ENCODE measurements at regions not wholly inside any gene's neighbourhood (a gene's known extent, or its start where the extent isn't known, plus 50 kb on each side); places are given as distances from the start of the nearest gene placed in this dataset.

DNA sequence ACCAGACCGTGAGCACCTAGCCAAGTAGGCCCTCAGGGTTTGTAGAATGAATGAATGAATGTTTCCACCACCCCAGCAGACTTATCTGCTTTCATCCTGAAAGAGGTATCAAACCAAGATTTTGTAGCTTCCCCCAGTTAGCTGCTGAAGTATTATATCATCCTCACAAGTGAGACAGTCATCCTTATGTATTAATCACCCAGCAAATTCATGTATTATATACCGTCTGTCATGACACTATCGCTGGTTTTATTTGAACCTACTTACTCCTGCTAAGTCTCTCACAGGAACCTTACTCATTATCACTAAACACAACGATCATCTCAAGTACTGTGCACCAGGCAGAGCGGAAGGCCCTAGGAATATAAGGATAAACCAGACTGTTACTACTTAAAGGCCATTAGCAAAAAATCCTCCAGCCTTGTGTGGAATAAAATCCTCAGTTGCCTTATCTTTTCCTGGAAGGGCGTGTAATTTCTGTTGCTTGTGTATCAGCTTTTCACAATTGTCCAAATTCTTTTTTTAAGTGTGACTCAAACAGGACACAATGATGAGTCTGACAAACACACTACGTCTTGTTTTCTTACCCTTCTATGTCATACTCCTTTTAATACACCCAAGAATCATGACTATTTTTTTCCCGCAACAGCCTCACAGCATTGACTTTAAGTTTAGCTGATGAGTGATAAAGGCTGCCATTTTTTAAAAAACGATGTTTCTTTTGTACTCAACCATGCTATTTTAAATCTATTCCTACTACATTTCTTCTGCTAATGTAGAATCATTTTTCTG is 176.1 kb upstream of the KLF14 start:
- 79% methylated on average over 9 of the region's 9 CpGs for WGBS
- no peak for DNase-seq (ENCODE audit: extremely low spot score)
- Histone ChIP-seq H3K27me3 (no peaks in the 10 kb centered on the region), H3K9me3 (no peaks in the 10 kb centered on the region), H3K4me3 (peak overlapping the region in 1 of 4 donors; percentile 1), H3K27ac (replicated peaks in 1 of 4) (peak overlapping the region in 1 of 4 donors; percentile 14), H3K36me3 (peaks cover 0 to 16% (median 0%) of the 10 kb centered on the region in 4 donors), H3K4me1 (peaks cover 40 to 70% (median 64%) of the 10 kb centered on the region in 4 donors)
- TF ChIP-seq, protein P1, sequence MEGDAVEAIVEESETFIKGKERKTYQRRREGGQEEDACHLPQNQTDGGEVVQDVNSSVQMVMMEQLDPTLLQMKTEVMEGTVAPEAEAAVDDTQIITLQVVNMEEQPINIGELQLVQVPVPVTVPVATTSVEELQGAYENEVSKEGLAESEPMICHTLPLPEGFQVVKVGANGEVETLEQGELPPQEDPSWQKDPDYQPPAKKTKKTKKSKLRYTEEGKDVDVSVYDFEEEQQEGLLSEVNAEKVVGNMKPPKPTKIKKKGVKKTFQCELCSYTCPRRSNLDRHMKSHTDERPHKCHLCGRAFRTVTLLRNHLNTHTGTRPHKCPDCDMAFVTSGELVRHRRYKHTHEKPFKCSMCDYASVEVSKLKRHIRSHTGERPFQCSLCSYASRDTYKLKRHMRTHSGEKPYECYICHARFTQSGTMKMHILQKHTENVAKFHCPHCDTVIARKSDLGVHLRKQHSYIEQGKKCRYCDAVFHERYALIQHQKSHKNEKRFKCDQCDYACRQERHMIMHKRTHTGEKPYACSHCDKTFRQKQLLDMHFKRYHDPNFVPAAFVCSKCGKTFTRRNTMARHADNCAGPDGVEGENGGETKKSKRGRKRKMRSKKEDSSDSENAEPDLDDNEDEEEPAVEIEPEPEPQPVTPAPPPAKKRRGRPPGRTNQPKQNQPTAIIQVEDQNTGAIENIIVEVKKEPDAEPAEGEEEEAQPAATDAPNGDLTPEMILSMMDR (IDR thresholded peaks at IDR 0.05): no peak
- TF ChIP-seq POLR2A (IDR thresholded peaks at IDR 0.05; ENCODE audit: low read depth) (no peak), POLR2AphosphoS5 (IDR thresholded peaks at IDR 0.05) (no peak), EP300 (IDR thresholded peaks at IDR 0.05) (no peak)
- intact Hi-C loops (cut with DNase I): no loop called here

DNA sequence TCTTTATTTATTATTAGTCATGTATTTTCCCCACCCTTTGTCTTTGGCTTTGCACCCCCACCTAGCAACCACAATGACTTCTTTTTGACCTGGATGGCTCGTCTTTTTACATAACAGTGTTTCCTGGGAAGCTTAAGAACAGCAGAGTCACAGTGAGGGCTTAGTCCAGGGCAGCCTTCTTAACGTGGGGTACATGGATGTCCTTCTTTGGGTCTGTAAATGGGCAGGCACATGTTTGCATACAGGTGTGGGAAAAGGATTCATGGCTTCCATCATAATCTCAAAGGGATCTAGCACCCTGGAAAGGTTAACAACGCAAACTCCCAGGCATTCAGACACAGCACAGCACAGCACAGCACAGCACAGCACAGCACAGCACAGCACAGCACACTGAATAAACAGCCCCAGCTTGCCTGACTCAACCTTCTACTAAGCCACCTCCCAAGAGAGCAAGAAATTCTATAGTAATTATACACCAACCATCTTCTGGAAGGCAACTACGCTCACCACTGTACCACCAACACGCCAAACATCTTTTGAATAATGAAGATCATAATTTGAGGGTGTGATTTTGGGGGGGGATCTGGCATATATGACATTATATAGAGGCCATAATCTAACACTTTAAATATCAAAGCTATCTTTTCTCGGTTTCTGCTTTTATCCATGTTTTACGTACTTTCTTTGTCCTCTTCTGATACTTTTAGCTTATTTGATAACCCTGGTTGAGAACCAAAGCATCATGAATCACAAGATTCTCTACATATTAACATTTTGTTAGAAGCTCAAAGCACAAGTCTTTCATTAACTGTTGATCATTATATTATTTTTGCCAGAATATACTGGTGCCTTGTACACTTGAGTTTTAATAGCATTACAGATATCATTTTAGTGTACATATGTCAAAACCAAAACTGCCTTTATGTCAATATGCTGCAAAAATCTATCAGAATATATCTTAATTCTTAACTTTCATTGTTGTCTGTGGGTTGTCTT is 177.2 kb upstream of the KLF14 start:
- H3K36me3 ChIP-seq: peaks cover 0 to 9% (median 0%) of the 10 kb centered on the region in 4 donors
- TF ChIP-seq, protein P1 (IDR thresholded peaks at IDR 0.05): no peak
- TF ChIP-seq EP300 (IDR thresholded peaks at IDR 0.05): no peak
- TF ChIP-seq POLR2AphosphoS5 (IDR thresholded peaks at IDR 0.05): no peak
- no peak for TF ChIP-seq POLR2A (IDR thresholded peaks at IDR 0.05; ENCODE audit: low read depth)
- intact Hi-C loops (cut with DNase I): no loop called here
- WGBS: 71% methylated on average over 7 of the region's 7 CpGs
- peak overlapping the region; percentile 45 to 61 (median 54) for H3K4me3 ChIP-seq
- H3K4me1 ChIP-seq: peaks cover 50 to 75% (median 67%) of the 10 kb centered on the region in 4 donors
- no peaks in the 10 kb centered on the region for H3K9me3 ChIP-seq
- DNase-seq (ENCODE audit: extremely low spot score): no peak
- H3K27me3 ChIP-seq: no peaks in the 10 kb centered on the region
- peak overlapping the region; percentile 81 to 84 (median 84) for H3K27ac ChIP-seq (replicated peaks in 1 of 4)

DNA sequence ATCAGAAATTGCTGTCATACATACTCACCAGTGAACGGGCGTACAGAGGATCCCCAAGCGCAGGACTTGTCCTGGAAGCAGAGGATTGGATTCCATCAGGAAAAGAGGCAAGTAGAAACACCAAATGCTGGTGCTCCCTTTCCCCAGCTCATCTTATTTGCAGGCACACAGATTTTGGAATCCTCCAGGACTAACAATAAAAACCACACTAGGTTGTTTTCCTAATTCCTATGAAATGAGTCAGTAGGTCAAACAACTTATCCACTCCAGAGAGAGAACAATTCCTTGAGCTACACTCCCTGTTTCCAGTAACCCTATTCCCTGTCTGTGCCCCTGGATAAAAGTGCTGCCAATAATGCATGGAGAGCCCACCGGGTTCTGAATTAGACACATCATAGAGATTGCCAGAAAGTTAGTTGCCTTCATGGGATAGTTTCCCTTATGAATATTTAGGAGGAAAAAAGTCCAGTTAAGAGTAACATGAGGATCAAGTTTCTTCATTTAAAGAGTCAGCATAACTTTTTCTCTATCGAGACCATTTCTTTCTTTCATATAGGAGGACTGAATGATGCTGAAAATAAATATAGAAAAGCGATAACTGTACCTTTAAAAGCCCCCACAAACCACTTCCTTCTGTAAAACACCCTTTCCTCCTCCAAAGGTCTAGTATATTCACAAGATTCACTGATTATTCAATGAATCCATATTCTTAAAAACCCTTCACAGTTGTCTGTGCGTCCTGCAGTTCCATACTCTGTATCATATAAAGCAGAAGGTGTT is 178.3 kb upstream of the KLF14 start:
- TF ChIP-seq POLR2AphosphoS5 (IDR thresholded peaks at IDR 0.05) (peak in 1 of 2 donors; percentile 29), POLR2A (IDR thresholded peaks at IDR 0.05; ENCODE audit: low read depth) (no peak)
- no peak for DNase-seq (ENCODE audit: extremely low spot score)

DNA sequence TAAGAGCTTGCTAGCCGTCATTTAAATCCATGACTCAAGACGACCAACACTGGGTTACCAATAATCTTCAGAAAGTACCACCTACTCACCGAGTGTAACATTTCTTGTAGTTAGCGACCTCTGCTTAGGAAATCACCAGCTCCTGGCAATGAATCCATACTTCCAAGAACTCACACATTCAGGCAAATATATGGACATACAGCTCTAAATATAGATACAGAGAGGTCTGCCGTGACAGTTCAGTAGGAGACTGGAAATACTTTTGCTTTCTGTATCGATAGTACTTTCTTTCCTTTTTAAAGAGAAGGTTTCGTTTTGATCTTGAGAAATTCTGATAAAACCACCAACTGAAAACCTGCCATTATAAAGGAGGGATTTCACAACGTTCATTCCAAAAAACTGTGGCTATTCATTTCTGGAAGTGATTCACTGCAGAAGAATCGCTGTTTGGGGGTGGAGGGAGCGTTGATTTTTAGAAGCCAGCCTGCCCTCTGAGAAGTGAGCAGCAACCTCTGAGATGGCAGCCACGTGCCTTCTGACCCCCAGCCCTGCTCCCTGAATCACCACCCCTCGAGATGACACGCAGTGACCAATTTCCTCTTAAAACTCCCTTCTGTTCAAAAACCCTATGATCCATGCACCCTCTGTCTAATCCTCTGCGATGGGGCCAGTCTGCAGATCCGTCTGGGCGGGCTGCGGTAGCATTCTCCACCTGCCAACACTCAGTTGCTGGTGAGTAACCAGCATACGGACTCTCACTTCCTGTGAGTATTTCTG is 179.0 kb upstream of the KLF14 start:
- Histone ChIP-seq H3K27me3 (no peaks in the 10 kb centered on the region), H3K4me1 (peaks cover 68 to 87% (median 83%) of the 10 kb centered on the region in 4 donors), H3K27ac (replicated peaks in 1 of 4) (peak overlapping the region; percentile 81 to 84 (median 84)), H3K9me3 (no peaks in the 10 kb centered on the region), H3K36me3 (peaks cover 0 to 7% (median 0%) of the 10 kb centered on the region in 4 donors), H3K4me3 (peak overlapping the region; percentile 45 to 61 (median 54))
- 4% methylated on average over 17 of the region's 18 CpGs for WGBS
- intact Hi-C loops (cut with DNase I): no loop called here
- TF ChIP-seq POLR2AphosphoS5 (IDR thresholded peaks at IDR 0.05) (peak; percentile 61 to 70), POLR2A (IDR thresholded peaks at IDR 0.05; ENCODE audit: low read depth) (no peak), EP300 (IDR thresholded peaks at IDR 0.05) (peak; percentile 37)
- TF ChIP-seq, protein P1 (IDR thresholded peaks at IDR 0.05): no peak
- DNase-seq (ENCODE audit: extremely low spot score): no peak

More for the DNA sequence above, 178.3 kb upstream of the KLF14 start:
- 46% methylated on average over 7 of the region's 7 CpGs for WGBS
- peaks cover 0 to 7% (median 0%) of the 10 kb centered on the region in 4 donors for H3K36me3 ChIP-seq
- H3K9me3 ChIP-seq: no peaks in the 10 kb centered on the region
- intact Hi-C loops (cut with DNase I): no loop called here
- no peaks in the 10 kb centered on the region for H3K27me3 ChIP-seq
- H3K4me1 ChIP-seq: peaks cover 60 to 85% (median 76%) of the 10 kb centered on the region in 4 donors
- peak overlapping the region; percentile 45 to 61 (median 54) for H3K4me3 ChIP-seq
- peak overlapping the region; percentile 81 to 84 (median 84) for H3K27ac ChIP-seq (replicated peaks in 1 of 4)

Measured in esophagus muscularis mucosa (tissue), 4 donors.